Retina (tissue), 1 donor: ENCODE measurements at regions not wholly inside any gene's neighbourhood (a gene's known extent, or its start where the extent isn't known, plus 50 kb on each side); places are given as distances from the start of the nearest gene placed in this dataset.
"Not testable (repeated sequence)": the region's sequence is repeated elsewhere in the genome, so short reads cannot be mapped to it uniquely, and the experiment has no call there.

Source experiments
- DNase-seq: peaks from one replicate; pipeline ENCODE4 v3.0.0-alpha.2; 2016

DNA sequence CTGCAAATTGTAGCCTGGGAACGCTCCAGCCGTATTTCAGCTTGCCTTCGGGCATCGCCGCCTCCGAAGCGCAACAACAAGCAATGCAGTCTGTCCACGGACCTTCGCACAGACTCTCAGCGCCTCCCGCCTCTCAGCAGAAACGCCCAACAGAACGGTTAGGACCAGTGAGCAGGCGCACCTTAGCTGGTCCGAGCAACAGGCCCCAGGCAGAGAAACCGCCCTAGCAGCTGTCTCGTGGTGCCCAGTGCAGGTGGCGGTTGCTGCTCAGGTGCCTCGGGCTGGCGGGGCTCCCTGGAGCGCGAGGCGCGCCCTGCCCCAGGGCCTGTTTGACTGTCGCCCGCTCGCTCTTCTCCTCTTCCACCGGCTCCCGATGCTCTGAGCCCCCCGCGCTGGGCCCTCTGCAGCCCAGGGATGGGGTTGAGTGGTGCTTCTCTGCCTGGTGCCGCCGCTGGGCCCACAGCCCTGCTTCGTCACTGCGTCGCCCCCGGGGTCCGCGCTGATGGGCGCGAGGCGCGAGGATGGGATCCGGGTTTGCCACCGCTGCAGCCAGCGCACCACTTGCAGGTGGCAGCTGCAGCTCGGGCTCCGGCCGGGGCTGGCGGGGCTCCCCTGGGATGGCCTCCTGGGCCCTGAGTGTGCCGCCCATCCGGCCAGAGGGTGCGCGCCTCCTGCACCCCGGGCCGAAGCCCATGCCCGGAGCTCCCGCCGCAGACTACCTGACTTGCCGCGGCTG is 268.4 kb upstream of the FRG2C start:
- peak; percentile 80 for DNase-seq

DNA sequence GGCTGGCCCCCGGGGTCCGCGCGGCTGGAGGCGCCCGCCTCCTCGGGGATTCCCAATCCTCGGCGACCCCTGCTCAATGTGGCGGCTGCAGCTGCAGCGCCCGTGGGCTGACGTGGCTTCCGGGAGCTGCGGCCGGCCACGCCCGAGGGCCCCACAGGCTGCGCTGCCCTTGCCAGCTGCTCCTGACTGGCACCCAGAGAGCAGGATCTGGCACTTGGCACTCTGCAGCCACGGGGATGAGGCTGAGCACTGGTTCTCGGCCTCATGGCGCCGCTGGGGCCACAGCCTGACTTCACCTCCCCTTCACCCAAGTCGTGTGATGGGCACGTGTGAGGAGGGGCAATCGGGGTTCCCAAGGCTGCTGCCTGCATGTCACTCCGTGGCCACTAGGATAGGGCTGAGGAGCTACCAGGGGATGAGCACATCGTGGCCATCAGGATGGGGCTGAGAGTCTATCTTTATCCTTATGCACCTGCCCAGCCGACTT is 267.8 kb upstream of the FRG2C start:
- DNase-seq = no peak

DNA sequence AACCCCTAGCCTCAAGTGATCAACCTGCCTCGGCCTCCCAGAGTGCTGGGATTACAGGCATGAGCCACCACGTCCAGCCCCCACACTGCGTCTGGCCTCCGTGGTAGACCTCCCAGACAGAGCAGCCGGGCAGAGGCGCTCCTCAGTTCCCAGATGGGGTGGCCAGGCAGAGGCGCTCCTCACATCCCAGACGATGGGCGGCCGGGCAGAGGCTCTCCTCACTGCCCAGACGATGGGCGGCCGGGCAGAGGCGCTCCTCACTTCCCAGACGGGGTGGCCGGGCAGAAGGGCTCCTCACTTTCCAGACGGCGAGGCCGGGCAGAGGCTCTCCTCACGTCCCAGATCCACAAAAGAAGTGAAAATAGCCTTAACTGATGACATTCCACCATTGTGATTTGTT is 266.6 kb upstream of the FRG2C start:
- DNase-seq = not testable (repeated sequence)

DNA sequence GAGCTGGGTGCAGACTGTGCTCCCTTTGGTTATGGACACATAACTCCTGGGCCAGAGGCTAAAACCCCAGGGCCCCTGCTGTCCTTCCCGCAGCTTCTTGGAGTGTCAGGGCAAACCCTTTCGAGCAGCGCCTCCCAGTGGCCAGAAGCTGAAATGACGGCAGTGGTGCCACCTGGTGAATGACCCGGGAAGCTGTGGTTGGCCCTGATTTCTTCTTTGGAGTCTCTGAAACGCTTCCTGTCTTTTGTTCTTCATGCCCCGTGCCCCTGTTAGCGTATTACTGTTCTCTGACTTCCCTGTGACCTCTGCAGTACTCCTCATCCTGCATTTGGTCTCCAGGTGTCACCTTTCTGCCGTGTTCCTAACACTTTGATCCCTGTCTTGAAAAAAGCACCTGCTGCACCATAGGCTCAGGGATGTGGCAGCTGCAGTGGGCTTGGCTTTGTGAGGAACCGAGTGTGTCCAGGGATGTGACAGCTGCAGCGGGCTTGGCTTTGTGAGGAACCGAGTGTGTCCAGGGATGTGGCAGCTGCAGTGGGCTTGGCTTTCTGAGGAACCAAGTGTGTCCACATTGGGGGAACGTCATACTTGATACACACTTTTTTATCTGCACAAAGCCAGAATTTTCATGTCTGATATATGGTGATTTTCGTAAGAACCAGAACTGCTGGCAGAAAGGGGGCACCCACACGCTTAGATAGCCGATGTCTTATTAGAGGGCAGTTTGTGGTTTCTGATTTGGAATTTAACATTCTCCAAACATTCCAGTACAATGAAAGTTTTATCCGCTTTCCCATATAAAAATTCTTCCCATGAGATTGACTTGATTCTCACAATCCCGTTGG is 241.8 kb upstream of the FRG2C start:
- peak; percentile 68 for DNase-seq

DNA sequence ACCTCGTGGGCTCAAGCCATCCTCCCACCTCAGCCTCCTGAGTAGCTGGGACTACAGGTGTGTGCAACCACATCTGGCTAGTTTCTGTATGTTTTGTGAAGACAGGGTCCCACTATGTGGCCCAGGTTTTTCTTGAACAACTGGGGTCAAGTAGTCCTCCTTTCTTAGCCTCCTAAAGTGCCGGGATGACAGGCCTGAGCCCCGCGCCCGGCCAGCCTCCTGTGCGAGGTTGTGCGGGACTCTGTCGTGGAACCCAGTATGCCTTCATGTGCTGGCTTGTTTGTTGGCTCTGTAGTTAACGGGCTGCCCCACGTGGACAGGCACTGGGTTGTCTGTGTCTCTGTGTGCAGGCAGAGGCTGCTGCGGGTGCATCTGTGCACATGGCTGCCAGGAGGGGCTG is 238.7 kb upstream of the FRG2C start:
- not testable (repeated sequence) for DNase-seq

DNA sequence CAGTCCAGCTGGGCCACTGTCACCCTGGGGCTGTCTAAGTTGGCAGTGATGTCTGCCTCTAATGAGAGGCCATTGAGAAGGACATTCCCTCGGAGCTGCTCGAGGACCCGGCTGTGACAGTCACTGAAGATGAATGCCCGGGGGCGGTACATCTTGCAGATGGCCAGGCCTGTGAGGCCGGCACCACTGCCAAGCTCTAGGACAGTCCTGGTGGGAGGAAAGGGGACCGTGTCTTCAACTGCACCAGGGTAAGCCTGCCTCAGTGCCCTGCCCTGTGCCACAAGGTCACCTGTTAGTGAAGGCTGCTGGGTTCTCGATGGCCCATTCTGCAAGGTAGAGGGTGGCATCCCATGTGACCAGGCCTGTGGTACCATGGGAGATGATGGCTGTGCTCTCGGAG is 236.6 kb upstream of the FRG2C start:
- DNase-seq = not testable (repeated sequence)

DNA sequence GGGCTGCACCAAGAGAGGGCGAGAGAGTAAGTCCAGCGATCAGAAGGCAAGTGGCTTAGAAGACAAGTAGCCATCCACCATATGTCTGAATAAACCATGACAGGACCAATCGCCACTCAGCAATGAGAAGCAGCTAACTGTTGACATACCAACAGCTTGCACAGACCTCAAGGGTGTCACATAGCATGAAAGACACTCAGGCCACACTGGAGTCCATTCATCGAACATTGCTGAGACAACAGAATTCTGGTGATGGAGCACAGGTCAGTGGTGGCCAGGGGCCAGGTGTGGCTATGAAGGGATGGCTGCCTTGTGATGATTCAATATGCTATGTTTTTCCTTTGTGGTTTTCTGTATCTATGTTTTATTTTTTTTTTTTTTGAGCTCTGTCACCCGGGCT is 236.2 kb upstream of the FRG2C start:
- not testable (repeated sequence) for DNase-seq

DNA sequence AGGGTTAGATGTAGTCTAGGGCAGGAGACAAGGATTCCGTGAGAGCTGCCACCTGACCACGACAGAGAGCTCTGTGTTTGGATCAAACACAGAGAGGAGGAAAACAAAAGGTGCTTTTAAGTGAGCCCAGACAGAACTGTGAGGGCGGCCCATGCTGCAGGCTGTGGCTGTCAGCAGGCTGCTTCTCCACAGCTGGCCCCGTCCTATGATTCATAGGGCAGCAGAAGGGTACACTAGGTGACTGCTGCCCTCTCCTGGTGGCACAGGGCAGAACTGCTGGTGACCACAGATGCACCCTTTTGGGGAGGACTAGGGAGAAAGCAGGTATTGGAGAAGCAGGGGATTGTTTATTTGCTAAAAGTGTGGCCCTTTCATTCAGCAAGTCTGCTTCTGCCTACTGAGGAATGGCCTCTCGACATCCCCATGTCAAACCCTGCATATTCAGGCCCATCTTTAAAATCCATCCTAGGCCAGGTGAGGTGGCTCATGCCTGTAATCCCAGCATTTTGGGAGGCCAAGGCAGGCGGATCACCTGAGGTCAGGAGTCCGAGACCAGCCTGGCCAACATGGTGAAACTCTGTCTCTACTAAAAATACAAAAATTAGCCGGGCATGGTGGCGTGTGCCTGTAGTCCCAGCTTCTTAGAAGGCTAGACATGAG is 234.4 kb upstream of the FRG2C start:
- peak; percentile 61 for DNase-seq

DNA sequence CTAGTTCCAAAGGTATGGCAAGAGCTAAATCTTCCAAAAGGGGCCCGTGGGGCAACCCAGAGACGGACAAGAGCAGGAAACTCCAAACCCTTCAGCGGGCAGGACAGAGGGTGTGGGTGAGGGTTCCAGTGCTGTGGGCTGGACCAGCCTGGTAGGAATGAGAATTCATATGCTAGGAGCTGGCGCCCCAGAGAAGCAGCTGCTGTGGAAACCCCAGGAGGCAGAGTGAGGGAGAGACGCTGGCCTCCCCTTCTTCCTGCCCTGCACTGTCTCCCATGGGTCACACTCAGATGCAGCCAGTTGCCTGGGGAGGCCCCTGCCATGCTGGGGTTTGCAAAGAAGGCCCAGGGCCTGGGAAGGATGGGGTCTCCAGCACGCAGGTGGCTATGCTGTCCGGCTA is 233.7 kb upstream of the FRG2C start:
- not testable (repeated sequence) for DNase-seq

DNA sequence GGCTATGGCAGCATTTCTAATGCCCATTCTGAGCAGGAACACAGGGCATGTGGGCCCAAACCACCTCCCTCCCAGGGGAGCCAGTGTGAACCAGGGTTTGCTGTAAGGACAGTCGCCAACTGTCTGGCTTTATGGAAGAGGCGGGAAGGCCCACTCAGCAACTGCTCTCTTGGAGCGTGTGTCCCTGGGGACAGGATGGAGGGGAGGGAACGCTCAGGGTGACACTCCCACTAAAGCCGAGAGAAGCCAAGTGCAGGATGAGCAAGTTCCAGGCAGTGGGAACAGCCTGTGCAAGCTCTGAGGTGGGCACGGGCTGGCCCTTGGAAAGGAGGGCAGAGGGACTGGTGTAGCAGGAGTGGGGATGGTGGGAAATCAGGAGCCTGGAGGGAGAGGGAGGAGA is 233.0 kb upstream of the FRG2C start:
- DNase-seq = not testable (repeated sequence)

DNA sequence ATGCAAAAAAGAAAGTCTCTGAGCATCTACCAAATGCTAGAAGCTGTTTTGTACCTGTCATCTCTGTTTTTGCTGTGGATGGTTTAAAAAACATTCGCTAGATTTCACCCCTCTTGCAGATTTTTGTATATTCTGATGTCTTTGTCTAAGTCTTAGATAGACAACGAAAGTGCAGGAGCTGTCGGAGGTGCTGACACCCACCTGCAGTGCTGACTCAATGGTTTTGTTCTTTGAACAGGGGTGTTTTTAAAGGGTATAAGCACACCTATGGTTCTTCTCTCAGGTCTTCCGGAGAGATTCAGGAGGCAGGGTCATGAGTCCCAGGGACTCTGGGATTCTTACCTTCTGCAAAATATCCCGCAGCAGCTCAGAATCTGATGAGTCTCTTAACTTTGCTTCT is 231.7 kb upstream of the FRG2C start:
- DNase-seq = not testable (repeated sequence)

DNA sequence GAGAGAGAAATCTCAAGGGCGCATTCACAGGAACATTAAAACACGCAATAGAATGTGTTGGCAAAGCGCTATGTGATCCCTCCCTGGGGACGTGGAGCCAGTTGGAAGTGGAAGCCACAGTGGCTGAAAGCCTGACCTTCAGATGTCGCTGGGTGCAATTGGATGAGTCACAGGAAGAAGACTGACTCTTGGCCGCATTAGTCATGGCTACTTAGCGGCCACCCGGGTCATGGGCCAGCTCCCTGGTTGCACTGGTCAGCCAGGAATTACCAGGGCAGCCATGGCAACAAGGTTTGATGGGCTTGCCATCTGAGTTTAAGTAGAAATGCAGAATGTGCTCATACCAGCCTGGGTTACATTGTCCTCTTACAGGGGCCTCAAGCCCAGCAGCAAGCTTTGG is 231.2 kb upstream of the FRG2C start:
- DNase-seq = not testable (repeated sequence)

DNA sequence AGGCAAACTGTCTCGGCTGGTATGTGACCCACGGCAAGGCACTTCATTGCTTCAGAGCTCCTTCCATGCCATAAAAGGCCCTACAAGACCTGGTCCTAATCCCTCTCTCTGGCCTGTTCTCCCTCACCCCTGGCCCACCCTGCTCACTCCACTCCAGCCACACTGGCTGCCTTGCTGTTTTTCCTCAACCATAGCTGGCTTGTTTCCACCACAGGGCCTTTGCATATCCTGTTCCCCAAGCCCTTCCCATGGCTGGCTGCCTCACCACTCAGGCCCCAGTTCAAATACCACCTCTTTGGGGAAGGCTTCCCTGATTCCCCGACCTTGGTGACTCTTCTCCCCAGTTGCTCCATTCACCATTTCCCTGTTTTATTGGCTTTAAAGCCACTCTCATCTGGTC is 230.8 kb upstream of the FRG2C start:
- DNase-seq = not testable (repeated sequence)

DNA sequence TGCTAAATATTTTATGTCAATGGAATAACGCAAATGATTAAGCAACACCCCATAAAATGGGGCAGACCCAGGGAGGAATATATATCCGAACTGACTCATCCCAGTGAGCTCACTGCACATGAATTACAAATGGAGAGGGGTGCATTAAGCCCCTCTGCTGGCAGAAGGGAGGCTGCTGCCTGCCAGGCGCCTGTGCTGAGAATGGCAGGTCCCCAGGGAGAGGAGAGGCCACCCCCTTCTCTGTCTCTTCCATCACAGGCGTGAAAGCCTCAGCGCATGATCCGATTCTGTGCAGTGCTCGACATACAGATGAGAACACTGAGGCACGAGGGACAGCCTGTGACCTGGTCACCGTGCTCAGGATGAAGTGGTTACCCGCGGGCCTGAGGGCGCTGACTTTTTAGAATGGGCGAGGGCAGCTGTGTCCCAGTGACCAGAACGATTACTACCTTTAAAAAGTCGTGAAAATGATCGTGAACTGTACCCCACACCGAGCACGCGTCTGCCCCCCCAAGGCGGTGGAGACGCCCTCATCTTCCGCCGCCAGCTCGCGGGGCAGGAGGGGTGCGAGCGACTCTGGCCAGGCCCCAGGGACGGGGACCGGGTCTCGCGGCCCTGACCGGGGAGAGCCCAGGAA is 229.7 kb upstream of the FRG2C start:
- DNase-seq = peak; percentile 71

DNA sequence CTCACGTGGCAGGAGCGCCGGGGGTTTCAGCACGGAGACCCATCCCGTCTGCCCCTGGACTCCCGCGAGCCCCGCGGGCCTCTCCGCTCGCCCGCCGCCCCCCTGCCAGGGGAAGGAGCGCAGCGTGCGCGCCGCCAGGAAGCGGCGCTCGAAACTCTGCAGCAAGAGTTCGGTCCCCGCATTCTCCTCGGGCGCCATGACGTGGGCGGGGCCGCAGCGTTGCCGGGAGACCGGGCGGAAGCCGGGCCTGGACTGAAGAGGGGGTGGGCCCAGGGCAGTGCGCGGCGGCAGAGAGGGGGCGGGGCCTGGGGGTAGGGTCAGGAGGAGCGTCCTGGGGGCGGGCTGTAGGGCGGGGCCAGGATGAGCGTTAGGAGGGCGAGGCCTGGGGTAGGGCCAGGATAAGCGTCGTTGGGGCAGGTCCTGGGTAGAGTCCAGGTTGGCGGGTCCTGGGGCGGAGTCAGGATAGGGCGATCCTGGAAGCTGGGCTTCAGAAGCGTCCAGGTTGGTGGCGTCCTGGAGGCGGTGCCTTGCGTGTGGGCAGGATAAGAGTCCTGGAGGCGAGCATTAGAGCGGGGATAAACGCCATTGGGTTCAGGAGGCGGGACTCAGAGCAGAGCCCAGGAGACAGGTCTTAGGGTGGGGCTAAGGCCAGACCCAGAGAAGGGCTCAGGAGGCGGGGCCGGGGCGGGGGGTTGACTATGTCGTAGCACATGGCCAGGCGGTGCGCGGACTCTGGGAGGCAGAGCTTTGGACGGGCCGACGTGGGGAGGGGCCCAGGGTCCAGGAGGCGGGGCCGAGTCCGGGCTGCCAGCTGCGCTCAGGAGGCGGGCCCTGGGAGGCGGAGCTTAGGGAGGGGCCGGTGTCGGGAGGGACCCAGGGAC is 229.0 kb upstream of the FRG2C start:
- peak; percentile 96 for DNase-seq

DNA sequence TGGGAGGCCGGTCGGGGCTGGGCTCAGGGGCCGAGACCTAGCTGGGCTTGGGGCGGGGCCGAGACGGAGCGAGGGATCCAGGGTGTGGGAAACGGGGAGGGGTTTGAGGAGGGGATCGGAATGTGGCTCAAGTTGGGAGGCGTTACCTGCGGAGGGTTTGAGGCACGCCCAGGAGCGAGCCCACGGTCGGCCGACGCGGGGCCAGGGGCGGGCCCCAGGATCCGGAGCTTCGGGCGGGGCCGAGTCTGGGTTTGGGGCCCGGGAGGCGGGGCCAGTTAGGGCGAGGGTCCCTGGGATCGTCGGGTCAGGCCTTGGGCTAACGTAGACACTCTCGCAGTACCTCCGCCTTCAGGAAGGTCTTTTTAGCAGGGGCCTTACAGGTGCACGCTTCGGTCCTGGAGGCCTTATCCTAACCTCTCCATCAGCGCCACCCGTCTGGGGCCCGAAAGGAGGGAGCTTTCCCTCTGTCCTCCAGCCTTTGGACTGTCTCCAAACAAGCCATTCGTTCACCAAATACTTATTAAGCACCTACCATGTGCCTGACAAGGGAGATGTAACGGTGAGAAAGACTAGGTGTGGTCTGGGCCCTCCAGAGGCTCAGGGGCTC is 228.2 kb upstream of the FRG2C start:
- peak; percentile 84 for DNase-seq

DNA sequence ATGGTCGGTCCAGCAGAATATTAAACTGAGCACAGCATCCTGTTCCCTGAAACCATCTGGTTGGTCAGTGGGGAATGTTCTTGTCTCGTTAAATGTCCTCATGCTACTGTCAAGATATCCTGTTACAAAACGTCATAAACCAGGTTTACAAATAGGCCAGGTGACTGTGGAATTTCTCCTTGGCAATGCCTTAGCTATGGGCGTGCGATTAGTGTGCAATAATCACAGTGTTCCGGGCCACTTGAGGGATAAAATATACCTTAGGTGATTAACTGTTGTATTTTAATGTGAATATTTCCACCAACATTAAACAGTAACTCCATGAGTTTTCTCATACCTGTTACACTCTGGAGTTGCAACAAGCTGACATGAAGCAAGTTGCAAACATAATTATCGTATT is 223.1 kb upstream of the FRG2C start:
- DNase-seq = not testable (repeated sequence)

DNA sequence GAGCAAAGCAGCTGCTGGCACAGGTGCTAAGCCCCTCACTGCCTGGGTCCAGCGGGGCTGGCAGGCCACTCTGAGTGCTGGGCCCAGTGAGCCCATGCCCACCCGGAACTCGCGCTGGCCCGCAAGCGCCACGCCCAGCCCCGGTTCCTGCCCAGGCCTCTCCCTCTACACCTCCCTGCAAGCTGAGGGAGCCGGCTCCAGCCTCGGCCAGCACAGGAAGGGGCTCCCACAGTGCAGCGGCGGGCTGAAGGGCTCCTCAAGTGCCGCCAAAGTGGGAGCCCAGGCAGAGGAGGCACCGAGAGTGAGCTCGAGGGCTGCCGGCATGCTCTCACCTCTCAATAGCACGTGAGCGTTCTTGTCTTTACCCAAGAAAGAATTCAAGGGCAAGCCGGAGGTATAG is 219.5 kb upstream of the FRG2C start:
- not testable (repeated sequence) for DNase-seq

DNA sequence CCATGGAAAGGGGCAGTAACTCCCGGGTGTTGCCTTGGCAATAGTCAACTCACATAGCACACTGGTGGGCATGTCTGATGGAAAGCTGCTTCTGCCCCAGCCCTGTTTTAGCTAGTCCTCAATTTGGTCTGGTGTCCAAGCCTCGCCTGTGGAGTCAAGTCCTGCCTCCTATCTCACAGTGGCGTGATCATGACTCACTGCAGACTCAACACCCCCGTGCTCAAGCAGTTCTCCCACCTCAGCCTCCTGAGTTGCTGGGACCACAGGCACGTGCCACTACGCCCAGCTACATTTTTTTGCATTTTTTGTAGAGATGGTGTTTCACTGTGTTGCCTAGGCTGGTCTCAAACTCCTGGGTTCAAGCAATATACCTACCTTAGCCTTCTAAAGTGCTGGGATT is 218.9 kb upstream of the FRG2C start:
- not testable (repeated sequence) for DNase-seq

DNA sequence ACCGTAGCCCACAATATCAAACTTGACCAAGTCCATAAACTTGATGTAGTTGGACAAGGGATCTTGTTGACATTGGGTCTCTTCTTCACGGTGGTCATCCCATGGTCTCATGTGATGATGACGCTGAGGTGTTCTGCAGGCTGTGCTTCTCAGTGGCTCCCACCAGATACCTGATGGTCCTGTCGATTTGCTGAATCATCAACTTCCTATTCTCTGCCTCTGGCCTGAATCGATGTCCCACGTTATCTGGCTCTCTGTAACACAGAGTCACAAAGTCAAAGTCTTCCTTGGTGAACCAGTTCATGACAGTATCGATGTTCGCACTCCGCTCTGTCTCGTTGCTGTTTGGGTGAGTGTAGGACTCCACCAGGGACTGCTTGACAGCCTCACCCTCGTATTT is 217.2 kb upstream of the FRG2C start:
- not testable (repeated sequence) for DNase-seq

DNA sequence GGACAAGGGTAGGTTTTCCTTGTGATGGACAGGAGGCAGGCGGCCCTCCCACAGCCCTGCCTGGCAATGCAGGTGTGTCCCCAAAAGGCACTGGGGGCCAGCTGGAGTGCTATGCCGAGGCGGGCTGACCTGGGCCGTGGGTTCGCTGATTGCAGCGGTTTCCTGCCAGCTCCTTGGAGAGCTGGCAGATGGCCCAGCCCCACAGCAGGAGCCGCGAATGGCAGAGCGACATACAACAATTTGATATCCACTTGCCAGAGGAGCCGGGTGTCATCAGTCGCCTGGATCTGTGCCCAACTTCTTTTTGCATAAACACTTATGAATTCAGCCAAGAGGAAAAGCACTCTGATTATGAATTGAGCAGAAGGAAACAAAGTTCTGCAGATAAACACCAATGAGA is 210.8 kb upstream of the FRG2C start:
- not testable (repeated sequence) for DNase-seq
